Keratinocyte (primary cell): ENCODE measurements at regions not wholly inside any gene's neighbourhood (a gene's known extent, or its start where the extent isn't known, plus 50 kb on each side); places are given as distances from the start of the nearest gene placed in this dataset.

Source experiments
- EZH2 ChIP-seq: IDR thresholded peaks from one replicate; pipeline ENCODE4 v1.6.1; 2012; ENCODE audit warnings: inconsistent platforms, mild to moderate bottlenecking, low read length, moderate library complexity
- TF ChIP-seq, protein P1 (sequence below), 3 experiments: IDR thresholded peaks in 1 of 3; conservative IDR thresholded peaks in 1 of 3; optimal IDR thresholded peaks in 1 of 3; 2 replicates in 2 of 3; 3 replicates in 1 of 3; pipeline versions ENCODE3 to v1.5.1; 2011; ENCODE audit warnings: low read length in 3 of 3, mild to moderate bottlenecking in 3 of 3, moderate library complexity in 2 of 3, control low read depth in 1 of 3, inconsistent platforms in 1 of 3; ENCODE audit not compliant: insufficient read depth in 2 of 3; ENCODE audit errors: extremely low read depth in 1 of 3

DNA sequence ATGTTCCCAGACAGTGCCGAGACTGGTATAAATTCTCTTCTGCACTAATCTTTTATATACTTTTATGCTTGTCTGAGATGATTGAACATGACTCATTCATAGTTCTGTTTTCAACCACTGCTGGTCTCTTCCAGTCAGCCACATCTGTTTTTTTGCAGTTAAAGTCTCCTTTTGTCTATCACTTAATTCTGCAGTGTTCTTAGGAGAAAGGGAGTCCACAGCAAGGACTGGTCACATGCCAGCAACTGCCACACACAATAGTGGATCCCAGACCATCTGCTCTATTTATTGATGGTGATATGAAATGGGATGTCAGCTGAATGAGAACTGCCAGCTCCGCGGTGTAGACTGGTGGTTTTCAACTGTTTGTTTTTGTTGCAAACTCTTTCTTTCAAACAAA is 379.8 kb downstream of the MED13L start:
- TF ChIP-seq, protein P1, sequence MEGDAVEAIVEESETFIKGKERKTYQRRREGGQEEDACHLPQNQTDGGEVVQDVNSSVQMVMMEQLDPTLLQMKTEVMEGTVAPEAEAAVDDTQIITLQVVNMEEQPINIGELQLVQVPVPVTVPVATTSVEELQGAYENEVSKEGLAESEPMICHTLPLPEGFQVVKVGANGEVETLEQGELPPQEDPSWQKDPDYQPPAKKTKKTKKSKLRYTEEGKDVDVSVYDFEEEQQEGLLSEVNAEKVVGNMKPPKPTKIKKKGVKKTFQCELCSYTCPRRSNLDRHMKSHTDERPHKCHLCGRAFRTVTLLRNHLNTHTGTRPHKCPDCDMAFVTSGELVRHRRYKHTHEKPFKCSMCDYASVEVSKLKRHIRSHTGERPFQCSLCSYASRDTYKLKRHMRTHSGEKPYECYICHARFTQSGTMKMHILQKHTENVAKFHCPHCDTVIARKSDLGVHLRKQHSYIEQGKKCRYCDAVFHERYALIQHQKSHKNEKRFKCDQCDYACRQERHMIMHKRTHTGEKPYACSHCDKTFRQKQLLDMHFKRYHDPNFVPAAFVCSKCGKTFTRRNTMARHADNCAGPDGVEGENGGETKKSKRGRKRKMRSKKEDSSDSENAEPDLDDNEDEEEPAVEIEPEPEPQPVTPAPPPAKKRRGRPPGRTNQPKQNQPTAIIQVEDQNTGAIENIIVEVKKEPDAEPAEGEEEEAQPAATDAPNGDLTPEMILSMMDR (optimal IDR thresholded peaks at IDR 0.05 in 1 of 3, IDR thresholded peaks at IDR 0.05 in 1 of 3, conservative IDR thresholded peaks at IDR 0.05 in 1 of 3; ENCODE audit: extremely low read depth in 1 of 3, insufficient read depth in 2 of 3, low read length in 3 of 3): no peak
- no peak for TF ChIP-seq EZH2
